ENCODE measurements at regions not wholly inside any gene's neighbourhood (a gene's known extent, or its start where the extent isn't known, plus 50 kb on each side); places are given as distances from the start of the nearest gene placed in this dataset.

GRCh38 chr17:70271672-70272071, 102.3 kb downstream of the KCNJ2 start:
- no peak for TF ChIP-seq EZH2 (IDR thresholded peaks at IDR 0.05; ENCODE audit: borderline replicate concordance, low read length)
- TF ChIP-seq CTCF (IDR thresholded peaks at IDR 0.05; ENCODE audit: low read length), result no peak

Measured in OCI-LY1 (cell line).